NCI-H1694 treated with DMSO at 0.1 percent for 48 hours (cell line): ENCODE measurements at regions not wholly inside any gene's neighbourhood (a gene's known extent, or its start where the extent isn't known, plus 50 kb on each side); places are given as distances from the start of the nearest gene placed in this dataset.
"Not testable (repeated sequence)": the region's sequence is repeated elsewhere in the genome, so short reads cannot be mapped to it uniquely, and the experiment has no call there.

Source experiments
- DNase-seq: peaks from one replicate; lab custom pipeline; 2025; lab: John Stamatoyannopoulos, UW

- DNase-seq, result not testable (repeated sequence)
These were observed 69.9 kb upstream of the GDNF start for GRCh38 chr5:37909610-37910266.

- no peak for DNase-seq
These were observed 66.6 kb upstream of the GDNF start for GRCh38 chr5:37906416-37906815.

- DNase-seq, result no peak
These were observed 65.4 kb upstream of the GDNF start for GRCh38 chr5:37905230-37905629.

GRCh38 chr5:37902323-37902722, 62.5 kb upstream of the GDNF start:
- no peak for DNase-seq

GRCh38 chr5:37900692-37901091, 60.9 kb upstream of the GDNF start:
- no peak for DNase-seq

- no peak for DNase-seq
These were observed 59.2 kb upstream of the GDNF start for GRCh38 chr5:37899037-37899436.

- DNase-seq, result no peak
These were observed 56.3 kb upstream of the GDNF start for GRCh38 chr5:37896159-37896558.

GRCh38 chr5:37893434-37894134, 53.7 kb upstream of the GDNF start:
- DNase-seq, result no peak

- no peak for DNase-seq
These were observed 52.7 kb upstream of the GDNF start for GRCh38 chr5:37892586-37892985.

GRCh38 chr5:37891832-37892231, 52.0 kb upstream of the GDNF start:
- no peak for DNase-seq

GRCh38 chr5:37889612-37890317, 49.9 kb upstream of the GDNF start:
- DNase-seq, result no peak
